ENCODE measurements at regions not wholly inside any gene's neighbourhood (a gene's known extent, or its start where the extent isn't known, plus 50 kb on each side); places are given as distances from the start of the nearest gene placed in this dataset.
A peak's percentile ranks its signal among the peaks of the same experiment; 100 is the strongest.

- TF ChIP-seq HEYL (CRISPR knock-in tag; IDR thresholded peaks at IDR 0.05) (no peak), KDM5A (IDR thresholded peaks at IDR 0.05) (no peak), ZFP36 (IDR thresholded peaks at IDR 0.05; ENCODE audit: borderline replicate concordance, partially characterized antibody) (no peak), BHLHE40 (IDR thresholded peaks at IDR 0.05; ENCODE audit: low read depth, low read length) (no peak), RNF2 (IDR thresholded peaks at IDR 0.05; ENCODE audit: borderline replicate concordance, low read depth) (no peak), SREBF2 (IDR thresholded peaks at IDR 0.05) (no peak)
These were observed 794.5 kb upstream of the TBX3 start (continued) for GRCh38 chr12:115478505-115478904.

GRCh38 chr12:115474539-115475353 lies 790.8 kb upstream of the TBX3 start:
- Histone ChIP-seq H3K9me3 (no peaks in the 10 kb centered on the region), H3K4me2 (no peak overlapping the region), H3K27ac (no peak overlapping the region), H3K4me3 (no peak overlapping the region), H3K4me1 (no peaks in the 10 kb centered on the region)
- no peak for DNase-seq (ENCODE audit: low read depth in 1 of 2, low spot score in 1 of 2)
- CTCF ChIA-PET, result no interaction called here
- TF ChIP-seq CEBPB (IDR thresholded peaks at IDR 0.05) (peak in 1 of 2 experiments; percentile 12; a peak in 1 of 4 replicates), FOXS1 (CRISPR knock-in tag; IDR thresholded peaks at IDR 0.05) (no peak)
- WGBS (ENCODE audit: missing lambda C conversion rate), result 67% methylated on average over 14 of the region's 14 CpGs
- POLR2A ChIA-PET, result no interaction called here
- no peak for ATAC-seq
- FAIRE-seq, result no peak

GRCh38 chr12:115473257-115473956 lies 789.4 kb upstream of the TBX3 start:
- FAIRE-seq (no peak), DNase-seq (ENCODE audit: low read depth in 1 of 2, low spot score in 1 of 2) (no peak), ATAC-seq (no peak)
- Histone ChIP-seq H3K4me1 (no peaks in the 10 kb centered on the region), H3K27ac (no peak overlapping the region), H3K9me3 (no peaks in the 10 kb centered on the region), H3K4me2 (no peak overlapping the region), H3K4me3 (no peak overlapping the region)
- WGBS (ENCODE audit: missing lambda C conversion rate), result 25% methylated on average over 7 of the region's 7 CpGs
- TF ChIP-seq BHLHE40 (IDR thresholded peaks at IDR 0.05; ENCODE audit: low read depth, low read length), result no peak
- TF ChIP-seq ZC3H11A (IDR thresholded peaks at IDR 0.05), result no peak
- TF ChIP-seq BCL3 (IDR thresholded peaks at IDR 0.05), result no peak
- no peak for TF ChIP-seq CHD2 (IDR thresholded peaks at IDR 0.05; ENCODE audit: low read length, partially characterized antibody)
- no peak for TF ChIP-seq RCOR1 (IDR thresholded peaks at IDR 0.05; ENCODE audit: low read depth, low read length)
- TF ChIP-seq REST (IDR thresholded peaks at IDR 0.05), result no peak
- TF ChIP-seq MYC (IDR thresholded peaks at IDR 0.05; ENCODE audit: borderline replicate concordance, low read length), result no peak
- ChIA-PET CTCF (interaction anchor here (0.7 kb wide), 1 partner anchor 1152 kb away, joined by 4 read pairs; no protein-coding TSS in a partner anchor), POLR2A (no interaction called here)

- POLR2A ChIA-PET, result interaction anchor here (0.7 kb wide), 1 partner anchor 16 kb away, joined by 5 read pairs; no protein-coding TSS in a partner anchor
- ATAC-seq (no peak), FAIRE-seq (no peak), DNase-seq (ENCODE audit: low read depth in 1 of 2, low spot score in 1 of 2) (no peak)
- CTCF ChIA-PET, result interaction anchor here (0.7 kb wide), 1 partner anchor 1151 kb away, joined by 4 read pairs; no protein-coding TSS in a partner anchor
- H3K27ac ChIP-seq, result no peak overlapping the region
- no peak overlapping the region for H3K4me3 ChIP-seq
- 52% methylated on average over 4 of the region's 4 CpGs for WGBS (ENCODE audit: missing lambda C conversion rate)
- no peaks in the 10 kb centered on the region for H3K9me3 ChIP-seq
- H3K4me1 ChIP-seq, result no peaks in the 10 kb centered on the region
- H3K4me2 ChIP-seq, result no peak overlapping the region
- TF ChIP-seq ESRRA (IDR thresholded peaks at IDR 0.05; ENCODE audit: borderline replicate concordance, low read length), result no peak
- no peak for TF ChIP-seq NPAS2 (CRISPR knock-in tag; IDR thresholded peaks at IDR 0.05; ENCODE audit: borderline replicate concordance)
- no peak for TF ChIP-seq HMGXB4 (CRISPR knock-in tag; IDR thresholded peaks at IDR 0.05; ENCODE audit: borderline replicate concordance)
- TF ChIP-seq HOXB13 (CRISPR knock-in tag; IDR thresholded peaks at IDR 0.05; ENCODE audit: low read depth), result no peak
- TF ChIP-seq CBX2 (IDR thresholded peaks at IDR 0.05; ENCODE audit: borderline replicate concordance, low read depth), result no peak
- no peak for TF ChIP-seq TFCP2L1 (CRISPR knock-in tag; IDR thresholded peaks at IDR 0.05)
- TF ChIP-seq HES2 (IDR thresholded peaks at IDR 0.05), result no peak
- no peak for TF ChIP-seq EHMT2 (IDR thresholded peaks at IDR 0.05; ENCODE audit: low read depth)
- no peak for TF ChIP-seq RAD21 (conservative IDR thresholded peaks at IDR 0.05 in 1 of 2, IDR thresholded peaks at IDR 0.05 in 1 of 2)
- TF ChIP-seq HDAC2 (IDR thresholded peaks at IDR 0.05), result no peak
These were observed 788.9 kb upstream of the TBX3 start for GRCh38 chr12:115472852-115473251.

All from A549 (cell line).